Left hindlimb (tissue), 1 donor: ENCODE measurements at regions not wholly inside any gene's neighbourhood (a gene's known extent, or its start where the extent isn't known, plus 50 kb on each side); places are given as distances from the start of the nearest gene placed in this dataset.

Source experiments
- DNase-seq: peaks from one replicate; pipeline ENCODE4 v3.0.0-alpha.2; 2018

GRCh38 chr2:15735484-15736326 lies 144.0 kb downstream of the DDX1 start:
- DNase-seq = no peak

GRCh38 chr2:15736396-15737180 lies 144.9 kb downstream of the DDX1 start:
- DNase-seq = no peak

- DNase-seq = no peak
These were observed 145.9 kb downstream of the DDX1 start for GRCh38 chr2:15737314-15738224.

- no peak for DNase-seq
These were observed 146.5 kb downstream of the DDX1 start for GRCh38 chr2:15738225-15738546.

GRCh38 chr2:15738943-15739342 lies 147.3 kb downstream of the DDX1 start:
- DNase-seq = no peak

- no peak for DNase-seq
These were observed 153.2 kb downstream of the DDX1 start for GRCh38 chr2:15744820-15745219.

GRCh38 chr2:15745350-15745749 lies 153.7 kb downstream of the DDX1 start:
- no peak for DNase-seq

GRCh38 chr2:15745907-15746702 lies 154.4 kb downstream of the DDX1 start:
- DNase-seq = no peak

GRCh38 chr2:15746703-15747550 lies 155.3 kb downstream of the DDX1 start:
- no peak for DNase-seq

GRCh38 chr2:15747603-15748471 lies 156.2 kb downstream of the DDX1 start:
- no peak for DNase-seq

GRCh38 chr2:15748736-15749323 lies 157.2 kb downstream of the DDX1 start:
- DNase-seq = no peak

- no peak for DNase-seq
These were observed 158.1 kb downstream of the DDX1 start for GRCh38 chr2:15749460-15750432.

- no peak for DNase-seq
These were observed 158.8 kb downstream of the DDX1 start for GRCh38 chr2:15750433-15750814.

GRCh38 chr2:15750822-15751329 lies 159.2 kb downstream of the DDX1 start:
- DNase-seq = no peak

GRCh38 chr2:15751477-15751876 lies 159.8 kb downstream of the DDX1 start:
- no peak for DNase-seq

- no peak for DNase-seq
These were observed 161.0 kb downstream of the DDX1 start for GRCh38 chr2:15752552-15753232.

- DNase-seq = no peak
These were observed 161.6 kb downstream of the DDX1 start for GRCh38 chr2:15753233-15753798.
